HL-60 (cell line): ENCODE measurements at regions not wholly inside any gene's neighbourhood (a gene's known extent, or its start where the extent isn't known, plus 50 kb on each side); places are given as distances from the start of the nearest gene placed in this dataset.

Experiments used
- DNase-seq, 2 experiments: peaks; one replicate each; pipeline ENCODE4 v3.0.0-alpha.2; 2010 to 2020; ENCODE audit warnings: low read depth in 1 of 2, low spot score in 1 of 2
- H3K27ac ChIP-seq: fragments of 250-450 bp; sonication (Bioruptor Pico); replicated peaks from 2 replicates; pipeline ENCODE4 v1.5.1; 2020; ENCODE audit warnings: mild to moderate bottlenecking, moderate library complexity
- H3K27me3 ChIP-seq: fragments of 250-450 bp; sonication (Bioruptor Pico); 2 replicates; pipeline ENCODE4 v1.5.1; 2021; ENCODE audit warnings: mild to moderate bottlenecking, moderate library complexity; ENCODE audit not compliant: insufficient read depth, poor library complexity, severe bottlenecking
- H3K4me3 ChIP-seq: replicated peaks from 2 replicates; pipeline ENCODE4 v1.5.1; 2011; ENCODE audit warnings: mild to moderate bottlenecking, control low read depth, low read length; ENCODE audit not compliant: insufficient read depth
- GABPA ChIP-seq: IDR thresholded peaks from 2 replicates; pipeline ENCODE4 v1.6.1; 2012; ENCODE audit warnings: low read depth
- POLR2AphosphoS5 ChIP-seq: IDR thresholded peaks from 2 replicates; pipeline ENCODE4 v1.6.1; 2012; ENCODE audit warnings: low read depth
- SPI1 ChIP-seq: IDR thresholded peaks from 2 replicates; pipeline ENCODE4 v1.6.1; 2012; ENCODE audit warnings: low read depth, mild to moderate bottlenecking, borderline replicate concordance
- TF ChIP-seq, protein P1 (sequence below): IDR thresholded peaks from 2 replicates; pipeline ENCODE4 v1.6.1; 2012; ENCODE audit warnings: low read depth; ENCODE audit not compliant: insufficient replicate concordance
- TF ChIP-seq, protein P2 (sequence below): IDR thresholded peaks from one replicate; pipeline ENCODE4 v1.5.1; 2011; ENCODE audit warnings: low read length, control low read depth, inconsistent platforms; ENCODE audit not compliant: insufficient read depth

DNA sequence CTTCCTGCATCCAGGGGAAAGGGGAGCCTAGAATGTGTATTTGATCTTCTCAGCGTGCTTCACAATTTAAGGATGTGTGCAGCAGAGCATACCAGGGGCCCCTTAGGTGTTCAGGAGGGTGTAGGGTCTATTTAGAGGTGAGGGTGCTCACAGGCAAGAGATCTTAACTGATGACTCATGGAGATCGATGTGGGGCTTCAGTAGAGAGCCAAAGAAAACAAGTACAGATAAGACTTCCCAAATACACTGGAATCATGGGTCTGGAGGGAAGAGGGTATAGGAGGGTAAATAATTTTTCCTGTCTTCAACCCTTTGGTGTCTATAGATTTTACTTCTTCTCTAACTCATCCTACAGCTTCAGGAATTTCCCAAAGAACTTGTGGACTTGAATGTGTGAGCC is 170.2 kb upstream of the LRRC3B start:
- Histone ChIP-seq H3K27me3 (peaks cover 2% of the 10 kb centered on the region), H3K27ac (no peak overlapping the region), H3K4me3 (no peak overlapping the region)
- DNase-seq = no peak
- no peak for TF ChIP-seq GABPA
- TF ChIP-seq, protein P1, sequence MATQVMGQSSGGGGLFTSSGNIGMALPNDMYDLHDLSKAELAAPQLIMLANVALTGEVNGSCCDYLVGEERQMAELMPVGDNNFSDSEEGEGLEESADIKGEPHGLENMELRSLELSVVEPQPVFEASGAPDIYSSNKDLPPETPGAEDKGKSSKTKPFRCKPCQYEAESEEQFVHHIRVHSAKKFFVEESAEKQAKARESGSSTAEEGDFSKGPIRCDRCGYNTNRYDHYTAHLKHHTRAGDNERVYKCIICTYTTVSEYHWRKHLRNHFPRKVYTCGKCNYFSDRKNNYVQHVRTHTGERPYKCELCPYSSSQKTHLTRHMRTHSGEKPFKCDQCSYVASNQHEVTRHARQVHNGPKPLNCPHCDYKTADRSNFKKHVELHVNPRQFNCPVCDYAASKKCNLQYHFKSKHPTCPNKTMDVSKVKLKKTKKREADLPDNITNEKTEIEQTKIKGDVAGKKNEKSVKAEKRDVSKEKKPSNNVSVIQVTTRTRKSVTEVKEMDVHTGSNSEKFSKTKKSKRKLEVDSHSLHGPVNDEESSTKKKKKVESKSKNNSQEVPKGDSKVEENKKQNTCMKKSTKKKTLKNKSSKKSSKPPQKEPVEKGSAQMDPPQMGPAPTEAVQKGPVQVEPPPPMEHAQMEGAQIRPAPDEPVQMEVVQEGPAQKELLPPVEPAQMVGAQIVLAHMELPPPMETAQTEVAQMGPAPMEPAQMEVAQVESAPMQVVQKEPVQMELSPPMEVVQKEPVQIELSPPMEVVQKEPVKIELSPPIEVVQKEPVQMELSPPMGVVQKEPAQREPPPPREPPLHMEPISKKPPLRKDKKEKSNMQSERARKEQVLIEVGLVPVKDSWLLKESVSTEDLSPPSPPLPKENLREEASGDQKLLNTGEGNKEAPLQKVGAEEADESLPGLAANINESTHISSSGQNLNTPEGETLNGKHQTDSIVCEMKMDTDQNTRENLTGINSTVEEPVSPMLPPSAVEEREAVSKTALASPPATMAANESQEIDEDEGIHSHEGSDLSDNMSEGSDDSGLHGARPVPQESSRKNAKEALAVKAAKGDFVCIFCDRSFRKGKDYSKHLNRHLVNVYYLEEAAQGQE = no peak
- TF ChIP-seq POLR2AphosphoS5 = no peak
- no peak for TF ChIP-seq SPI1
- TF ChIP-seq, protein P2, sequence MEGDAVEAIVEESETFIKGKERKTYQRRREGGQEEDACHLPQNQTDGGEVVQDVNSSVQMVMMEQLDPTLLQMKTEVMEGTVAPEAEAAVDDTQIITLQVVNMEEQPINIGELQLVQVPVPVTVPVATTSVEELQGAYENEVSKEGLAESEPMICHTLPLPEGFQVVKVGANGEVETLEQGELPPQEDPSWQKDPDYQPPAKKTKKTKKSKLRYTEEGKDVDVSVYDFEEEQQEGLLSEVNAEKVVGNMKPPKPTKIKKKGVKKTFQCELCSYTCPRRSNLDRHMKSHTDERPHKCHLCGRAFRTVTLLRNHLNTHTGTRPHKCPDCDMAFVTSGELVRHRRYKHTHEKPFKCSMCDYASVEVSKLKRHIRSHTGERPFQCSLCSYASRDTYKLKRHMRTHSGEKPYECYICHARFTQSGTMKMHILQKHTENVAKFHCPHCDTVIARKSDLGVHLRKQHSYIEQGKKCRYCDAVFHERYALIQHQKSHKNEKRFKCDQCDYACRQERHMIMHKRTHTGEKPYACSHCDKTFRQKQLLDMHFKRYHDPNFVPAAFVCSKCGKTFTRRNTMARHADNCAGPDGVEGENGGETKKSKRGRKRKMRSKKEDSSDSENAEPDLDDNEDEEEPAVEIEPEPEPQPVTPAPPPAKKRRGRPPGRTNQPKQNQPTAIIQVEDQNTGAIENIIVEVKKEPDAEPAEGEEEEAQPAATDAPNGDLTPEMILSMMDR = no peak

DNA sequence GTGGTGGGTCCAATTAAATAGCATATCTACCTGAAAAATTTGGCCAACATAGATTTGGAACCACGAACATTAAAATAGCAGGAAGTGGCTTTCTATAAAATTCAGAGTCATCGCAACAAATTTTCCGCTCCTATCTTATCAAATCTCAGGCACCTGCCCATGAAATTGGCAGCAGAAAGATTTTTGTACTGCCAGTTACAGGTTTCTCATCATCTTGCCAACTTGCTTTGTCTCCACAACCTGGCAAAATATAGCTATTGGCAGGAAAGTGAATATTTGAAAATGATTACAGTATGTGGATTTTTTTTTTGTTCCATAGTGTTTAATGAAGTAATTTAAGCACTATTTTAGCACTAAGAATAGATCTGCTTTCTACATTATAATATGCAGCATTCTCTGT is 161.6 kb upstream of the LRRC3B start:
- no peaks in the 10 kb centered on the region for H3K27me3 ChIP-seq
- DNase-seq = no peak
- TF ChIP-seq GABPA (no peak), SPI1 (no peak)
- TF ChIP-seq, protein P1 = no peak
- no peak overlapping the region for H3K27ac ChIP-seq
- H3K4me3 ChIP-seq = no peak overlapping the region

DNA sequence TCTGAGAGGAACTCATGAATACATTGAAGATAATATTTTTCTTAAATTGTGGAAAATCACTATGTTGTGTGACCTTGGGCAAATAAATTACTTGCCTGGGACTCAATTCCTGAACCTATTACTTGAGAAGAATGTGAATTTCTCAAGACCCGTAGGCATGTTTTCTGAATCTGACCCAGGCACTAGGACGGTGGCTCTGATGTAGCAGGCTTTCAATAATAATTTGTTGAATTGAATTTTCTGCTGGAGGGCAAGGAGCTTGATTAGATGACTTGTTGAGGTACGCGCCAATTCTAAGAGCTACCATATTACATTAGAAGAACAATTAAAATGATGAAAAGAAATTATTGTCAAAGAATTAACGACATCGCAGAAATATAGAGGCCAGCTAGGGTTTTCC is 150.2 kb upstream of the LRRC3B start:
- DNase-seq = no peak
- no peak overlapping the region for H3K27ac ChIP-seq
- TF ChIP-seq GABPA (no peak), SPI1 (no peak), POLR2AphosphoS5 (no peak)
- TF ChIP-seq, protein P1 = no peak
- TF ChIP-seq, protein P2 = no peak
- no peak overlapping the region for H3K4me3 ChIP-seq
- H3K27me3 ChIP-seq = no peaks in the 10 kb centered on the region
